ENCODE measurements at regions not wholly inside any gene's neighbourhood (a gene's known extent, or its start where the extent isn't known, plus 50 kb on each side); places are given as distances from the start of the nearest gene placed in this dataset.

- DNase-seq (peak; percentile 38 to 69 (median 69)), ATAC-seq (ENCODE audit: insufficient read depth, low FRiP score) (peak; percentile 70)
- peak overlapping the region in 1 of 2 donors; percentile 76 for H3K27ac ChIP-seq (ENCODE audit: low read depth in 1 of 2, low read length in 1 of 2)
- H3K9me3 ChIP-seq (ENCODE audit: control insufficient read depth in 4 of 4, insufficient read depth in 3 of 4, low read length in 3 of 4), result no peaks in the 10 kb centered on the region
- H3K27me3 ChIP-seq (ENCODE audit: control insufficient read depth in 3 of 3, insufficient read depth in 3 of 3, low read length in 2 of 3), result no peaks in the 10 kb centered on the region
- no peak overlapping the region for H3K9ac ChIP-seq (ENCODE audit: insufficient read depth in 1 of 2, low read length in 2 of 2)
- peaks cover 13 to 71% (median 23%) of the 10 kb centered on the region in 5 donors for H3K4me1 ChIP-seq (ENCODE audit: control insufficient read depth in 5 of 5, insufficient read depth in 5 of 5, low read length in 5 of 5)
- WGBS, 2 donors, result 2 to 13% methylated on average over 2 of the region's 2 CpGs
- H3K4me3 ChIP-seq, result no peak overlapping the region
- H3K36me3 ChIP-seq (ENCODE audit: control insufficient read depth in 4 of 4, insufficient read depth in 4 of 4, low read length in 4 of 4), result no peaks in the 10 kb centered on the region
- peak; percentile 21 for TF ChIP-seq CTCF (IDR thresholded peaks at IDR 0.05; ENCODE audit: control extremely low read depth, extremely low read depth)
Observed at GRCh38 chr2:39513641-39514094, 76.6 kb upstream of the MAP4K3 start.

DNA sequence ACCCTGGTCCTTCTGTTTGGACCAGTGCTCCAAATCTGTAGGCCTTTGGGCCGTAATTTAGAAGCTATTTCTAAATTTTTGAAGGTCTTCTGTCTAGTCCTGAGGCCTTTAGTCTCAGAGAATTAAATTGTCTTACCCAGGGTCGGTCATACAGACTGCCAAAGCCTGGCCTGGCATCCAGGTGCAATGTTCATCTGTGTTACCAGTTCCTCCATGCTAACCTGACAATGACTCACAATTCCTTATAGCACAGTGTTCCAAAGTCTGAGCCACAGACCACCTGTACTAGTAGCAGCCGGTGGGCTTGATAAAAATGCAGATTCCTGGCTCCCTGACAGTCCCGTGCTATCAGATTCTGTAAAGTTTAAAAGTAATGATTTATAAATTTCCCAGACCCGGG is 77.7 kb upstream of the MAP4K3 start:
- Histone ChIP-seq H3K4me1 (ENCODE audit: control insufficient read depth in 5 of 5, insufficient read depth in 5 of 5, low read length in 5 of 5) (peaks cover 13 to 60% (median 16%) of the 10 kb centered on the region in 5 donors), H3K9me3 (ENCODE audit: control insufficient read depth in 4 of 4, insufficient read depth in 3 of 4, low read length in 3 of 4) (no peaks in the 10 kb centered on the region), H3K36me3 (ENCODE audit: control insufficient read depth in 4 of 4, insufficient read depth in 4 of 4, low read length in 4 of 4) (no peaks in the 10 kb centered on the region), H3K27ac (ENCODE audit: low read depth in 1 of 2, low read length in 1 of 2) (peak overlapping the region; percentile 28 to 35), H3K9ac (ENCODE audit: insufficient read depth in 1 of 2, low read length in 2 of 2) (no peak overlapping the region), H3K4me3 (no peak overlapping the region), H3K27me3 (ENCODE audit: control insufficient read depth in 3 of 3, insufficient read depth in 3 of 3, low read length in 2 of 3) (no peaks in the 10 kb centered on the region)
- 85 to 89% methylated on average over 5 of the region's 5 CpGs for WGBS, 2 donors
- no peak for TF ChIP-seq CTCF (IDR thresholded peaks at IDR 0.05; ENCODE audit: control extremely low read depth, extremely low read depth)
- ATAC-seq (ENCODE audit: insufficient read depth, low FRiP score) (no peak), DNase-seq (no peak)

- DNase-seq (no peak), ATAC-seq (ENCODE audit: insufficient read depth, low FRiP score) (no peak)
- Histone ChIP-seq H3K4me1 (ENCODE audit: control insufficient read depth in 5 of 5, insufficient read depth in 5 of 5, low read length in 5 of 5) (peaks cover 10 to 54% (median 16%) of the 10 kb centered on the region in 5 donors), H3K9ac (ENCODE audit: insufficient read depth in 1 of 2, low read length in 2 of 2) (no peak overlapping the region), H3K27ac (ENCODE audit: low read depth in 1 of 2, low read length in 1 of 2) (peak overlapping the region; percentile 28 to 73), H3K4me3 (no peak overlapping the region), H3K27me3 (ENCODE audit: control insufficient read depth in 3 of 3, insufficient read depth in 3 of 3, low read length in 2 of 3) (no peaks in the 10 kb centered on the region), H3K9me3 (ENCODE audit: control insufficient read depth in 4 of 4, insufficient read depth in 3 of 4, low read length in 3 of 4) (no peaks in the 10 kb centered on the region), H3K36me3 (ENCODE audit: control insufficient read depth in 4 of 4, insufficient read depth in 4 of 4, low read length in 4 of 4) (no peaks in the 10 kb centered on the region)
- TF ChIP-seq CTCF (IDR thresholded peaks at IDR 0.05; ENCODE audit: control extremely low read depth, extremely low read depth), result no peak
- 61 to 65% methylated on average over 9 of the region's 9 CpGs for WGBS, 2 donors
Observed at GRCh38 chr2:39515273-39515896, 78.3 kb upstream of the MAP4K3 start.

All from lung (tissue), 11 donors.